ENCODE measurements at regions not wholly inside any gene's neighbourhood (a gene's known extent, or its start where the extent isn't known, plus 50 kb on each side); places are given as distances from the start of the nearest gene placed in this dataset.

GRCh38 chr5:144815131-144815530 lies 644.5 kb downstream of the KCTD16 start:
- Histone ChIP-seq H3K27me3 (ENCODE audit: control insufficient read depth in 3 of 3, insufficient read depth in 3 of 3, low read length in 2 of 3) (no peaks in the 10 kb centered on the region), H3K4me1 (ENCODE audit: control insufficient read depth in 5 of 5, insufficient read depth in 5 of 5, low read length in 5 of 5) (no peaks in the 10 kb centered on the region), H3K4me3 (no peak overlapping the region), H3K36me3 (ENCODE audit: control insufficient read depth in 4 of 4, insufficient read depth in 4 of 4, low read length in 4 of 4) (no peaks in the 10 kb centered on the region), H3K27ac (ENCODE audit: low read depth in 1 of 2, low read length in 1 of 2) (no peak overlapping the region), H3K9me3 (ENCODE audit: control insufficient read depth in 4 of 4, insufficient read depth in 3 of 4, low read length in 3 of 4) (no peaks in the 10 kb centered on the region), H3K9ac (ENCODE audit: insufficient read depth in 1 of 2, low read length in 2 of 2) (no peak overlapping the region)
- no peak for ATAC-seq (ENCODE audit: insufficient read depth, low FRiP score)
- WGBS, 2 donors: 60 to 70% methylated on average over 2 of the region's 2 CpGs
- no peak for TF ChIP-seq CTCF (IDR thresholded peaks at IDR 0.05; ENCODE audit: control extremely low read depth, extremely low read depth)
- DNase-seq: no peak

- no peak overlapping the region for H3K9ac ChIP-seq (ENCODE audit: insufficient read depth in 1 of 2, low read length in 2 of 2)
- no peak overlapping the region for H3K27ac ChIP-seq (ENCODE audit: low read depth in 1 of 2, low read length in 1 of 2)
- no peaks in the 10 kb centered on the region for H3K9me3 ChIP-seq (ENCODE audit: control insufficient read depth in 4 of 4, insufficient read depth in 3 of 4, low read length in 3 of 4)
- H3K4me1 ChIP-seq (ENCODE audit: control insufficient read depth in 5 of 5, insufficient read depth in 5 of 5, low read length in 5 of 5): no peaks in the 10 kb centered on the region
- no peaks in the 10 kb centered on the region for H3K27me3 ChIP-seq (ENCODE audit: control insufficient read depth in 3 of 3, insufficient read depth in 3 of 3, low read length in 2 of 3)
- DNase-seq: peak; percentile 31 to 80 (median 46)
- no peaks in the 10 kb centered on the region for H3K36me3 ChIP-seq (ENCODE audit: control insufficient read depth in 4 of 4, insufficient read depth in 4 of 4, low read length in 4 of 4)
- H3K4me3 ChIP-seq: no peak overlapping the region
- WGBS, 2 donors: 66 to 73% methylated on average over 2 of the region's 2 CpGs
- ATAC-seq (ENCODE audit: insufficient read depth, low FRiP score): peak; percentile 37
- no peak for TF ChIP-seq CTCF (IDR thresholded peaks at IDR 0.05; ENCODE audit: control extremely low read depth, extremely low read depth)
Observed at GRCh38 chr5:144812763-144813162, 642.1 kb downstream of the KCTD16 start.

- H3K9me3 ChIP-seq (ENCODE audit: control insufficient read depth in 4 of 4, insufficient read depth in 3 of 4, low read length in 3 of 4): no peaks in the 10 kb centered on the region
- H3K36me3 ChIP-seq (ENCODE audit: control insufficient read depth in 4 of 4, insufficient read depth in 4 of 4, low read length in 4 of 4): no peaks in the 10 kb centered on the region
- no peak for TF ChIP-seq CTCF (IDR thresholded peaks at IDR 0.05; ENCODE audit: control extremely low read depth, extremely low read depth)
- no peaks in the 10 kb centered on the region for H3K4me1 ChIP-seq (ENCODE audit: control insufficient read depth in 5 of 5, insufficient read depth in 5 of 5, low read length in 5 of 5)
- ATAC-seq (ENCODE audit: insufficient read depth, low FRiP score): no peak
- DNase-seq: no peak
- no peak overlapping the region for H3K9ac ChIP-seq (ENCODE audit: insufficient read depth in 1 of 2, low read length in 2 of 2)
- H3K4me3 ChIP-seq: no peak overlapping the region
- H3K27ac ChIP-seq (ENCODE audit: low read depth in 1 of 2, low read length in 1 of 2): no peak overlapping the region
- H3K27me3 ChIP-seq (ENCODE audit: control insufficient read depth in 3 of 3, insufficient read depth in 3 of 3, low read length in 2 of 3): no peaks in the 10 kb centered on the region
Observed at GRCh38 chr5:144800169-144800568, 629.5 kb downstream of the KCTD16 start.

- Histone ChIP-seq H3K36me3 (ENCODE audit: control insufficient read depth in 4 of 4, insufficient read depth in 4 of 4, low read length in 4 of 4) (no peaks in the 10 kb centered on the region), H3K4me1 (ENCODE audit: control insufficient read depth in 5 of 5, insufficient read depth in 5 of 5, low read length in 5 of 5) (no peaks in the 10 kb centered on the region), H3K9me3 (ENCODE audit: control insufficient read depth in 4 of 4, insufficient read depth in 3 of 4, low read length in 3 of 4) (no peaks in the 10 kb centered on the region), H3K4me3 (no peak overlapping the region), H3K27me3 (ENCODE audit: control insufficient read depth in 3 of 3, insufficient read depth in 3 of 3, low read length in 2 of 3) (no peaks in the 10 kb centered on the region), H3K27ac (ENCODE audit: low read depth in 1 of 2, low read length in 1 of 2) (no peak overlapping the region), H3K9ac (ENCODE audit: insufficient read depth in 1 of 2, low read length in 2 of 2) (no peak overlapping the region)
- DNase-seq (no peak), ATAC-seq (ENCODE audit: insufficient read depth, low FRiP score) (no peak)
- 80 to 85% methylated on average over 1 of the region's 1 CpG for WGBS, 2 donors
- no peak for TF ChIP-seq CTCF (IDR thresholded peaks at IDR 0.05; ENCODE audit: control extremely low read depth, extremely low read depth)
Observed at GRCh38 chr5:144798595-144798994, 627.9 kb downstream of the KCTD16 start.

All from lung (tissue), 11 donors.